Hematopoietic multipotent progenitor cell treated with erythropoietin and hydrocortisone succinate and interleukin-3 and kit ligand, for 6 days (in vitro differentiated cells): ENCODE measurements at regions not wholly inside any gene's neighbourhood (a gene's known extent, or its start where the extent isn't known, plus 50 kb on each side); places are given as distances from the start of the nearest gene placed in this dataset.

Experiments used
- DNase-seq: peaks from one replicate; pipeline ENCODE4 v3.0.0-alpha.2; 2015

- no peak for DNase-seq
These were observed 58.1 kb upstream of the APOBEC4 start for GRCh38 chr1:183711165-183711682.

GRCh38 chr1:183710734-183711133 is 57.6 kb upstream of the APOBEC4 start:
- no peak for DNase-seq

GRCh38 chr1:183710333-183710732 is 57.2 kb upstream of the APOBEC4 start:
- DNase-seq = no peak

GRCh38 chr1:183704131-183704530 is 51.0 kb upstream of the APOBEC4 start:
- no peak for DNase-seq
